PC-3 (cell line): ENCODE measurements at regions not wholly inside any gene's neighbourhood (a gene's known extent, or its start where the extent isn't known, plus 50 kb on each side); places are given as distances from the start of the nearest gene placed in this dataset.

Experiments
- ATAC-seq: fragments of 200-7000 bp; cut with Tn5 transposase; 2 replicates; pipeline ENCODE4 v1.9.1; 2020; ENCODE audit warnings: mild to moderate bottlenecking, moderate library complexity
- BruUV-seq: library from RNA; stranded (reverse); fragments of 400-500 nt; replicated peaks from 2 replicates; lab custom pipeline; 2021; lab: Mats Ljungman, UMichigan
- CTCF ChIA-PET: fragments of 300-600 bp; sonication (Branson Sonifier 250); formaldehyde crosslinking; loops from one replicate; lab custom pipeline; 2022; ENCODE audit warnings: antibody characterized with exemption; lab: Charles Lee
- POLR2A ChIA-PET: fragments of 300-600 bp; sonication (Branson Sonifier 250); formaldehyde crosslinking; loops from one replicate; lab custom pipeline; 2022; ENCODE audit warnings: antibody characterized with exemption; ENCODE audit not compliant: unreplicated experiment; lab: Charles Lee
- DNase-seq: peaks from one replicate; pipeline ENCODE4 v3.0.0-alpha.2; 2015
- H2AFZ ChIP-seq: fragments of 300-600 bp; sonication (generic); 2 replicates; pipeline ENCODE4 v1.6.0; 2016; ENCODE audit warnings: antibody characterized with exemption, low read length
- H3F3A ChIP-seq: fragments of 300-600 bp; sonication (generic); one replicate; pipeline ENCODE4 v1.6.0; 2017; ENCODE audit warnings: antibody characterized with exemption, low read length, control low read depth, mild to moderate bottlenecking; ENCODE audit not compliant: unreplicated experiment
- H3K27ac ChIP-seq: fragments of 300-600 bp; sonication (generic); 2 replicates; pipeline ENCODE4 v1.5.1; 2016; ENCODE audit warnings: mild to moderate bottlenecking, low read length
- H3K27me3 ChIP-seq: fragments of 300-600 bp; sonication (generic); 2 replicates; pipeline ENCODE4 v1.6.1; 2016; ENCODE audit warnings: low read length, mixed read lengths
- H3K36me3 ChIP-seq: fragments of 300-600 bp; sonication (generic); 2 replicates; pipeline ENCODE4 v1.6.1; 2016; ENCODE audit warnings: low read depth, mixed run types, low read length, mixed read lengths
- H3K4me1 ChIP-seq: fragments of 300-600 bp; sonication (generic); 2 replicates; pipeline ENCODE4 v1.5.1; 2016; ENCODE audit warnings: low read length; ENCODE audit not compliant: insufficient read depth
- H3K4me2 ChIP-seq: fragments of 300-600 bp; sonication (generic); 2 replicates; pipeline ENCODE4 v1.6.0; 2016; ENCODE audit warnings: low read length
- H3K4me3 ChIP-seq: fragments of 300-600 bp; sonication (generic); 2 replicates; pipeline ENCODE4 v1.5.1; 2016; ENCODE audit warnings: mild to moderate bottlenecking, low read length, mixed read lengths
- H3K79me2 ChIP-seq: fragments of 300-600 bp; sonication (generic); 2 replicates; pipeline ENCODE4 v1.6.1; 2017; ENCODE audit warnings: low read length, mixed read lengths
- H3K9ac ChIP-seq: fragments of 300-600 bp; sonication (generic); 2 replicates; pipeline ENCODE4 v1.6.0; 2016; ENCODE audit warnings: mild to moderate bottlenecking, low read length
- H3K9me2 ChIP-seq: fragments of 300-600 bp; sonication (generic); replicated peaks from 2 replicates; pipeline ENCODE4 v1.6.1; 2016; ENCODE audit warnings: mixed run types, low read length, mixed read lengths
- H3K9me3 ChIP-seq: fragments of 300-600 bp; sonication (generic); 2 replicates; pipeline ENCODE4 v1.6.1; 2016; ENCODE audit warnings: low read length, mixed read lengths
- H4K20me1 ChIP-seq: fragments of 300-600 bp; sonication (generic); 2 replicates; pipeline ENCODE4 v1.6.1; 2016; ENCODE audit warnings: low read length, mixed read lengths
- CTCF ChIP-seq: fragments of 300-600 bp; sonication (generic); conservative IDR thresholded peaks from 2 replicates; pipeline ENCODE4 v1.5.1; 2017; ENCODE audit warnings: antibody characterized with exemption, low read depth, mild to moderate bottlenecking, low read length
- EZH2 ChIP-seq: fragments of 300-600 bp; sonication (generic); IDR thresholded peaks from one replicate; pipeline ENCODE4 v1.6.1; 2017; ENCODE audit warnings: antibody characterized with exemption, mild to moderate bottlenecking, low read length; ENCODE audit not compliant: unreplicated experiment
- EZH2phosphoT487 ChIP-seq: fragments of 300-600 bp; sonication (generic); IDR thresholded peaks from 2 replicates; pipeline ENCODE4 v1.6.1; 2018; ENCODE audit warnings: mild to moderate bottlenecking, antibody characterized with exemption, low read length, borderline replicate concordance
- intact Hi-C: fragments of 100-400 bp; cut with micrococcal nuclease; formaldehyde crosslinking; loops from 2 replicates; pipeline ENCODE4 v1.9.0; 2023

GRCh38 chr3:74515451-74515850 is 99.0 kb downstream of the CNTN3 start:
- no peak for ATAC-seq
- no peaks in the 10 kb centered on the region for H3F3A ChIP-seq
- H3K4me1 ChIP-seq = no peaks in the 10 kb centered on the region
- BruUV-seq = no TSS peak
- TF ChIP-seq EZH2phosphoT487 (no peak), EZH2 (no peak), CTCF (no peak)
- intact Hi-C loops = no loop called here
- no peaks in the 10 kb centered on the region for H3K79me2 ChIP-seq
- POLR2A ChIA-PET = no interaction called here
- no peak overlapping the region for H2AFZ ChIP-seq
- H3K4me2 ChIP-seq = no peak overlapping the region
- no peaks in the 10 kb centered on the region for H3K9me2 ChIP-seq
- H3K36me3 ChIP-seq = no peaks in the 10 kb centered on the region
- DNase-seq = no peak
- peaks cover 62% of the 10 kb centered on the region; the same call in 1 of the 2 replicates for H3K9me3 ChIP-seq
- no peaks in the 10 kb centered on the region for H3K27me3 ChIP-seq
- no peak overlapping the region for H3K27ac ChIP-seq
- no peak overlapping the region for H3K4me3 ChIP-seq
- CTCF ChIA-PET = no interaction called here
- no peaks in the 10 kb centered on the region for H4K20me1 ChIP-seq
- no peak overlapping the region for H3K9ac ChIP-seq

- Histone ChIP-seq H3K9me3 (peaks cover 38% of the 10 kb centered on the region; the same call in 1 of the 2 replicates), H3K4me2 (no peak overlapping the region), H4K20me1 (no peaks in the 10 kb centered on the region), H3K4me3 (no peak overlapping the region), H3K9ac (no peak overlapping the region), H3K27me3 (no peaks in the 10 kb centered on the region), H3K4me1 (no peaks in the 10 kb centered on the region), H3K9me2 (no peaks in the 10 kb centered on the region), H3K79me2 (no peaks in the 10 kb centered on the region), H3F3A (no peaks in the 10 kb centered on the region), H2AFZ (no peak overlapping the region), H3K27ac (no peak overlapping the region), H3K36me3 (no peaks in the 10 kb centered on the region)
- CTCF ChIA-PET = no interaction called here
- POLR2A ChIA-PET = no interaction called here
- DNase-seq = no peak
- TF ChIP-seq EZH2 (no peak), CTCF (no peak), EZH2phosphoT487 (no peak)
- no peak for ATAC-seq
- no TSS peak for BruUV-seq
- intact Hi-C loops = no loop called here
Observed at GRCh38 chr3:74511078-74511477, 103.4 kb downstream of the CNTN3 start.

DNA sequence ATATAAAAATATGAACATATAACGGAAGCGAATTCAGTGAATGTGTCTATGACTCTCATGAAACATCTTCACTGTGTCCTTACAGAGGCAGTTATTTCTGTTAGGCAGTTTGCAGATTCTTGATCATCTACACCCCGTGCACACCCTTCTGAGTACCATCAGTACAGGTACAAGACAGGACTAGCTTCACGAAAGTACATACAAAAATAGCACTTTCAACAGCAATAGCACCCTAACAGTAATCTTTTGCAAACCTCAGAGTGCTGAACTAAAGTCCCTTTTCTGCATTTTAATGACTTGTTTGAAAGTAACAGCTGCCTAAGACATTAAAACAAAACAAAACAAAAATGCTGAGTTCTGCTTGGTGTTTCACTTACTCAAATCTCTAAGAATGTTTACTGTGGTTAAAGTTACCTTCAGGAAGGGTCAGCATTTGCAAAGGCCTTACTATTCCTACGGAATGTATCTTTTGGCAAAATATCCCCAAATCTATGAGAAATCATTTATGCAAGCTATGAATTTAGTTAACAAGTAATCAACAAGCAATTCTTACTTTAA is 104.1 kb downstream of the CNTN3 start:
- CTCF ChIA-PET = no interaction called here
- no peak for TF ChIP-seq EZH2
- no peak for TF ChIP-seq EZH2phosphoT487
- no peak for TF ChIP-seq CTCF
- no peaks in the 10 kb centered on the region for H3K4me1 ChIP-seq
- H3K9me2 ChIP-seq = no peaks in the 10 kb centered on the region
- no peak overlapping the region for H3K4me2 ChIP-seq
- POLR2A ChIA-PET = no interaction called here
- no peak overlapping the region for H3K4me3 ChIP-seq
- H3K27me3 ChIP-seq = no peaks in the 10 kb centered on the region
- no peak for DNase-seq
- no peak overlapping the region for H2AFZ ChIP-seq
- H3K27ac ChIP-seq = no peak overlapping the region
- H3K36me3 ChIP-seq = no peaks in the 10 kb centered on the region
- no peaks in the 10 kb centered on the region for H3K79me2 ChIP-seq
- no peaks in the 10 kb centered on the region for H4K20me1 ChIP-seq
- BruUV-seq = no TSS peak
- H3K9ac ChIP-seq = no peak overlapping the region
- intact Hi-C loops = no loop called here
- peaks cover 35% of the 10 kb centered on the region; the same call in 1 of the 2 replicates for H3K9me3 ChIP-seq
- H3F3A ChIP-seq = no peaks in the 10 kb centered on the region
- ATAC-seq = no peak
